ENCODE measurements at regions not wholly inside any gene's neighbourhood (a gene's known extent, or its start where the extent isn't known, plus 50 kb on each side); places are given as distances from the start of the nearest gene placed in this dataset.

DNA sequence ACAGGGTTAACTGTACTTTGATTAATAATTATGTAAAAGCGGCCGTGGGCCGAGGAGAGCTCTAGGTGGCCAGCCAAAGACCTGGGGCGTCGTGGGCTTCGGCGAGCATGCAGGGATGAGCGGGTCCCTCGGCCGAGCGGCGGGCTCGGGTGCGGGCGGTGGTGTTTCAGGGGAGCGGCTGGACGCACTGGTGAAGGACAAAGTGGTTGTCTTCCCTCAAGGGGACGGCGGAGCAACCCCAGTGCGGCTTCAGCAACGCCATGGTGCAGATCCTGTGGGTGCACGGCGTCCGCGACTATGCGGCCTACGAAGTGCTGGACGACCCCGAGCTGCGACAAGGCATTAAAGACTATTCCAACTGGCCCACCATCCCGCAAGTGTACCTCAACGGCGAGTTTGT lies 103.0 kb upstream of the C1GALT1C1 start:
- TF ChIP-seq MXI1 (IDR thresholded peaks at IDR 0.05; ENCODE audit: low read depth, low read length) = no peak
- TF ChIP-seq, protein P1, sequence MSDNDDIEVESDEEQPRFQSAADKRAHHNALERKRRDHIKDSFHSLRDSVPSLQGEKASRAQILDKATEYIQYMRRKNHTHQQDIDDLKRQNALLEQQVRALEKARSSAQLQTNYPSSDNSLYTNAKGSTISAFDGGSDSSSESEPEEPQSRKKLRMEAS (IDR thresholded peaks at IDR 0.05; ENCODE audit: low read depth) = no peak
- TF ChIP-seq EZH2phosphoT487 (IDR thresholded peaks at IDR 0.05; ENCODE audit: borderline replicate concordance, low read depth) = no peak
- TF ChIP-seq, protein P2, sequence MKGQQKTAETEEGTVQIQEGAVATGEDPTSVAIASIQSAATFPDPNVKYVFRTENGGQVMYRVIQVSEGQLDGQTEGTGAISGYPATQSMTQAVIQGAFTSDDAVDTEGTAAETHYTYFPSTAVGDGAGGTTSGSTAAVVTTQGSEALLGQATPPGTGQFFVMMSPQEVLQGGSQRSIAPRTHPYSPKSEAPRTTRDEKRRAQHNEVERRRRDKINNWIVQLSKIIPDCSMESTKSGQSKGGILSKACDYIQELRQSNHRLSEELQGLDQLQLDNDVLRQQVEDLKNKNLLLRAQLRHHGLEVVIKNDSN (IDR thresholded peaks at IDR 0.05; ENCODE audit: borderline replicate concordance, low read depth) = no peak
- TF ChIP-seq, protein P3, sequence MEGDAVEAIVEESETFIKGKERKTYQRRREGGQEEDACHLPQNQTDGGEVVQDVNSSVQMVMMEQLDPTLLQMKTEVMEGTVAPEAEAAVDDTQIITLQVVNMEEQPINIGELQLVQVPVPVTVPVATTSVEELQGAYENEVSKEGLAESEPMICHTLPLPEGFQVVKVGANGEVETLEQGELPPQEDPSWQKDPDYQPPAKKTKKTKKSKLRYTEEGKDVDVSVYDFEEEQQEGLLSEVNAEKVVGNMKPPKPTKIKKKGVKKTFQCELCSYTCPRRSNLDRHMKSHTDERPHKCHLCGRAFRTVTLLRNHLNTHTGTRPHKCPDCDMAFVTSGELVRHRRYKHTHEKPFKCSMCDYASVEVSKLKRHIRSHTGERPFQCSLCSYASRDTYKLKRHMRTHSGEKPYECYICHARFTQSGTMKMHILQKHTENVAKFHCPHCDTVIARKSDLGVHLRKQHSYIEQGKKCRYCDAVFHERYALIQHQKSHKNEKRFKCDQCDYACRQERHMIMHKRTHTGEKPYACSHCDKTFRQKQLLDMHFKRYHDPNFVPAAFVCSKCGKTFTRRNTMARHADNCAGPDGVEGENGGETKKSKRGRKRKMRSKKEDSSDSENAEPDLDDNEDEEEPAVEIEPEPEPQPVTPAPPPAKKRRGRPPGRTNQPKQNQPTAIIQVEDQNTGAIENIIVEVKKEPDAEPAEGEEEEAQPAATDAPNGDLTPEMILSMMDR (IDR thresholded peaks at IDR 0.05) = no peak
- TF ChIP-seq RAD21 (IDR thresholded peaks at IDR 0.05; ENCODE audit: low read length) = no peak
- no peak for TF ChIP-seq POLR2AphosphoS5 (IDR thresholded peaks at IDR 0.05; ENCODE audit: low read depth, low read length)
- no peak for TF ChIP-seq SMC3 (IDR thresholded peaks at IDR 0.05; ENCODE audit: low read depth, low read length)
- TF ChIP-seq, protein P4, sequence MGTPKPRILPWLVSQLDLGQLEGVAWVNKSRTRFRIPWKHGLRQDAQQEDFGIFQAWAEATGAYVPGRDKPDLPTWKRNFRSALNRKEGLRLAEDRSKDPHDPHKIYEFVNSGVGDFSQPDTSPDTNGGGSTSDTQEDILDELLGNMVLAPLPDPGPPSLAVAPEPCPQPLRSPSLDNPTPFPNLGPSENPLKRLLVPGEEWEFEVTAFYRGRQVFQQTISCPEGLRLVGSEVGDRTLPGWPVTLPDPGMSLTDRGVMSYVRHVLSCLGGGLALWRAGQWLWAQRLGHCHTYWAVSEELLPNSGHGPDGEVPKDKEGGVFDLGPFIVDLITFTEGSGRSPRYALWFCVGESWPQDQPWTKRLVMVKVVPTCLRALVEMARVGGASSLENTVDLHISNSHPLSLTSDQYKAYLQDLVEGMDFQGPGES (IDR thresholded peaks at IDR 0.05; ENCODE audit: low read depth, low read length) = no peak
- no peak for TF ChIP-seq TAF1 (IDR thresholded peaks at IDR 0.05; ENCODE audit: borderline replicate concordance, low read depth, low read length)
- no peak for TF ChIP-seq JUND (IDR thresholded peaks at IDR 0.05)
